ENCODE measurements at regions not wholly inside any gene's neighbourhood (a gene's known extent, or its start where the extent isn't known, plus 50 kb on each side); places are given as distances from the start of the nearest gene placed in this dataset.
"Not testable (repeated sequence)": the region's sequence is repeated elsewhere in the genome, so short reads cannot be mapped to it uniquely, and the experiment has no call there.

- ATAC-seq; intact Hi-C loops (cut with DNase I, micrococcal nuclease); DNase-seq; H3K4me1 ChIP-seq (ENCODE audit: low read depth); H3K9me3 ChIP-seq; H3K36me3 ChIP-seq (ENCODE audit: low read depth); H3K4me3 ChIP-seq: not testable (repeated sequence)
Observed at GRCh38 chrY:26319488-26320202, 697.7 kb downstream of the CDY1 start.

GRCh38 chrY:26322756-26323155 lies 700.8 kb downstream of the CDY1 start:
- intact Hi-C loops (cut with DNase I, micrococcal nuclease); H3K36me3 ChIP-seq (ENCODE audit: low read depth): not testable (repeated sequence)

GRCh38 chrY:26352931-26353330 lies 731.0 kb downstream of the CDY1 start:
- DNase-seq; ATAC-seq; H3K4me1 ChIP-seq (ENCODE audit: low read depth); H3K4me3 ChIP-seq; intact Hi-C loops (cut with DNase I, micrococcal nuclease); H3K9me3 ChIP-seq; H3K36me3 ChIP-seq (ENCODE audit: low read depth): not testable (repeated sequence)

More at GRCh38 chrY:26322756-26323155, 700.8 kb downstream of the CDY1 start:
- DNase-seq; H3K9me3 ChIP-seq; H3K4me1 ChIP-seq (ENCODE audit: low read depth); H3K4me3 ChIP-seq; ATAC-seq: not testable (repeated sequence)

- TF ChIP-seq CTCF (IDR thresholded peaks at IDR 0.05), result no peak
- ATAC-seq (no peak), DNase-seq (no peak)
- H3K9me3 ChIP-seq, result no peaks in the 10 kb centered on the region
- intact Hi-C loops (cut with DNase I, micrococcal nuclease), result no loop called here
- no peak overlapping the region for H3K4me3 ChIP-seq
- no peaks in the 10 kb centered on the region for H3K36me3 ChIP-seq (ENCODE audit: low read depth)
- no peaks in the 10 kb centered on the region for H3K4me1 ChIP-seq (ENCODE audit: low read depth)
Observed at GRCh38 chrY:26354191-26354590, 732.3 kb downstream of the CDY1 start.

GRCh38 chrY:26359869-26360268 lies 738.0 kb downstream of the CDY1 start:
- H3K36me3 ChIP-seq (ENCODE audit: low read depth); H3K4me3 ChIP-seq; DNase-seq; H3K4me1 ChIP-seq (ENCODE audit: low read depth); ATAC-seq; H3K9me3 ChIP-seq; intact Hi-C loops (cut with DNase I, micrococcal nuclease): not testable (repeated sequence)

GRCh38 chrY:26360472-26360871 lies 738.6 kb downstream of the CDY1 start:
- intact Hi-C loops (cut with DNase I, micrococcal nuclease); H3K36me3 ChIP-seq (ENCODE audit: low read depth); H3K9me3 ChIP-seq; H3K4me3 ChIP-seq; H3K4me1 ChIP-seq (ENCODE audit: low read depth); DNase-seq; ATAC-seq: not testable (repeated sequence)

GRCh38 chrY:26363442-26363841 lies 741.5 kb downstream of the CDY1 start:
- H3K36me3 ChIP-seq (ENCODE audit: low read depth); H3K4me3 ChIP-seq; H3K4me1 ChIP-seq (ENCODE audit: low read depth); intact Hi-C loops (cut with DNase I, micrococcal nuclease); ATAC-seq; DNase-seq; H3K9me3 ChIP-seq: not testable (repeated sequence)

GRCh38 chrY:26366091-26366490 lies 744.2 kb downstream of the CDY1 start:
- ATAC-seq; H3K36me3 ChIP-seq (ENCODE audit: low read depth); DNase-seq; H3K9me3 ChIP-seq; H3K4me3 ChIP-seq; H3K4me1 ChIP-seq (ENCODE audit: low read depth); intact Hi-C loops (cut with DNase I, micrococcal nuclease): not testable (repeated sequence)

GRCh38 chrY:26372480-26372879 lies 750.6 kb downstream of the CDY1 start:
- H3K9me3 ChIP-seq; intact Hi-C loops (cut with DNase I, micrococcal nuclease); ATAC-seq; DNase-seq; H3K4me1 ChIP-seq (ENCODE audit: low read depth); H3K4me3 ChIP-seq; H3K36me3 ChIP-seq (ENCODE audit: low read depth): not testable (repeated sequence)

- no peak for TF ChIP-seq CTCF (IDR thresholded peaks at IDR 0.05)
- no peak for DNase-seq
Observed at GRCh38 chrY:26408671-26409328, 786.9 kb downstream of the CDY1 start.

More at GRCh38 chrY:26408671-26409328, 786.9 kb downstream of the CDY1 start:
- Histone ChIP-seq H3K9me3 (peaks cover 4% of the 10 kb centered on the region), H3K36me3 (ENCODE audit: low read depth) (no peaks in the 10 kb centered on the region), H3K4me3 (no peak overlapping the region), H3K4me1 (ENCODE audit: low read depth) (no peaks in the 10 kb centered on the region)
- intact Hi-C loops (cut with DNase I, micrococcal nuclease), result no loop called here
- ATAC-seq, result no peak

Data from mucosa of descending colon (tissue), 3 donors.